HFF-Myc (cell line): ENCODE measurements at regions not wholly inside any gene's neighbourhood (a gene's known extent, or its start where the extent isn't known, plus 50 kb on each side); places are given as distances from the start of the nearest gene placed in this dataset.

ENCODE experiments used
- DNase-seq: peaks from one replicate; pipeline ENCODE4 v3.0.0-alpha.2; 2011; ENCODE audit warnings: low read depth; ENCODE audit errors: extremely low read depth
- H3K4me3 ChIP-seq: replicated peaks from 2 replicates; pipeline ENCODE4 v1.5.1; 2011; ENCODE audit warnings: low read depth, mild to moderate bottlenecking, control low read depth, low read length
- TF ChIP-seq, protein P1 (sequence below): IDR thresholded peaks from 2 replicates; pipeline ENCODE4 v1.5.1; 2012; ENCODE audit warnings: mild to moderate bottlenecking, low read depth, low read length, control low read depth; ENCODE audit errors: missing control alignments

DNA sequence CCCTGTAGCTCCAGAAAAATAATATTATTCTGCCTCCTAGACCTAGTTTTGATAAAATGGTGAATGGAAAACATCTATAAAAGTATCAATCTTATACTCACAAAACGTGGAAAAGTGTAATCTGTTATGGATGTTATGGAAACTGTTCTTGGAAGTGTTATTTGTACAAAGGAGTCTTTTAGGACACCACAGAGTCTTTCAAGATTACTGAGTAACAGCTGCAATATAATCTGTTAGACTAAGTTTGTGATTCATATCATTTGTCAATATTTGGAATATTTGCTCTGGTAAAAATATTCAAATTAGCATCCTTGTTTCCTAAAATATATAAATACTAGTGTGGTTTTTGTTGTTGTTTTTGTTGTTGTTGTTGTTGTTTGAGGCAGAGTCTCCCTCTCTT, 87.9 kb downstream of the RAD51AP2 start:
- TF ChIP-seq, protein P1, sequence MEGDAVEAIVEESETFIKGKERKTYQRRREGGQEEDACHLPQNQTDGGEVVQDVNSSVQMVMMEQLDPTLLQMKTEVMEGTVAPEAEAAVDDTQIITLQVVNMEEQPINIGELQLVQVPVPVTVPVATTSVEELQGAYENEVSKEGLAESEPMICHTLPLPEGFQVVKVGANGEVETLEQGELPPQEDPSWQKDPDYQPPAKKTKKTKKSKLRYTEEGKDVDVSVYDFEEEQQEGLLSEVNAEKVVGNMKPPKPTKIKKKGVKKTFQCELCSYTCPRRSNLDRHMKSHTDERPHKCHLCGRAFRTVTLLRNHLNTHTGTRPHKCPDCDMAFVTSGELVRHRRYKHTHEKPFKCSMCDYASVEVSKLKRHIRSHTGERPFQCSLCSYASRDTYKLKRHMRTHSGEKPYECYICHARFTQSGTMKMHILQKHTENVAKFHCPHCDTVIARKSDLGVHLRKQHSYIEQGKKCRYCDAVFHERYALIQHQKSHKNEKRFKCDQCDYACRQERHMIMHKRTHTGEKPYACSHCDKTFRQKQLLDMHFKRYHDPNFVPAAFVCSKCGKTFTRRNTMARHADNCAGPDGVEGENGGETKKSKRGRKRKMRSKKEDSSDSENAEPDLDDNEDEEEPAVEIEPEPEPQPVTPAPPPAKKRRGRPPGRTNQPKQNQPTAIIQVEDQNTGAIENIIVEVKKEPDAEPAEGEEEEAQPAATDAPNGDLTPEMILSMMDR: no peak
- H3K4me3 ChIP-seq: no peak overlapping the region
- no peak for DNase-seq

DNA sequence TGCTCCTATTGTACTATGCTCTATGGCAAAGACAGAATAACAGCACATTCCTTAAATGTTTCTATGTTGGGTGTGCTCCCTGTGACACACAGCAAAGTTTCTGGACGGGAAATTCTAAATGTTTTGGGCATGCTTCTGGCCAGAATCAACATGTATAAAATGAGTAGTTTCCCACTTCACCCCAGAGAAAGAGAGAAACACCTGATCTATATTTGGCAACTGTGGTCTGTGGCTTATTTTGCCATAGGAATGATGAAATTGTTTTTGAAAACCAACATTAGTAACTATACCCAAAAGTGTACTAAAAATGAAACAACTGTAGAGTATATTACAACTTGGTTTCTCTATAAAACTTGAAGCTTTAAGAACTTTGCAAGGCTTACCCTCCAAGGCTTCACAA, 89.1 kb downstream of the RAD51AP2 start:
- DNase-seq: no peak
- no peak overlapping the region for H3K4me3 ChIP-seq
- TF ChIP-seq, protein P1: no peak

DNA sequence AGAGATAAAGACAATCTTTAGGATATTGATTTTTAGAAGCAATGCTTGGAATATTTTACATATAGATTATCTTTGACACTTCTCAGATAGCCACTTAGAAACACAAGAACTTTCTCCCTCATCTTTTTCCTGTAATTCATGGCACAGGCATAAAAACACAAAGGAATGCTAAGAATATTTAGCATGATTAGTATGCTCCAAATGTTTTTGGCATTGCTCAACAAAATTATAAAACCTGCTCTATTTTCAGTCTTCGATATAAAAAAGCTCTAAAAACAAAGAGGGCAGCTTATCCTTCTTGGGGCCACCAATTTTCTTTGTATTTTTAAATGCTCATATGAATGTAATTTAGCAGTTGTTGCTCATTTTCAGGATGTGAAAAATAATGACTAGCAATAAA, 90.8 kb downstream of the RAD51AP2 start:
- DNase-seq: no peak
- TF ChIP-seq, protein P1: no peak

DNA sequence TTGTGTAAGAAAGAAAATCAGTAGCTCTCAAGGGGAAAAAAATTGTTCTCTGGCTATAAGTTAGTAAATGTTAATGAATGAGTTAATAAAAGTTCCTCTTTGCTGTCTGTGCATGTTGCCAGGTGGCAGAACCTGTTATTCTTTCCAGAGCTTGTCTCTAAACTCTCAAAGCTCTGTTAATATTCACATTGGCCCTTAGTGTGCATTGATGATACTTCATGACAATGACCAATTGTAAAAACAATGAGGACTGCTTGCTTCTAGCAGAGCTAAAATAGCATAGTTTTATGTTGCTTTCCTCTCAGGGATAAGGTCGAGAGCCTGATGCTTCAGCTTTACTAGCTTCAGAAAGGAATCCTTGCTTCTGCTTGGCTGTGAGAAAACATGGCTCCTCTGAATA, 91.5 kb downstream of the RAD51AP2 start:
- TF ChIP-seq, protein P1: no peak
- H3K4me3 ChIP-seq: no peak overlapping the region
- no peak for DNase-seq

More for the DNA sequence above, 90.8 kb downstream of the RAD51AP2 start:
- no peak overlapping the region for H3K4me3 ChIP-seq

DNA sequence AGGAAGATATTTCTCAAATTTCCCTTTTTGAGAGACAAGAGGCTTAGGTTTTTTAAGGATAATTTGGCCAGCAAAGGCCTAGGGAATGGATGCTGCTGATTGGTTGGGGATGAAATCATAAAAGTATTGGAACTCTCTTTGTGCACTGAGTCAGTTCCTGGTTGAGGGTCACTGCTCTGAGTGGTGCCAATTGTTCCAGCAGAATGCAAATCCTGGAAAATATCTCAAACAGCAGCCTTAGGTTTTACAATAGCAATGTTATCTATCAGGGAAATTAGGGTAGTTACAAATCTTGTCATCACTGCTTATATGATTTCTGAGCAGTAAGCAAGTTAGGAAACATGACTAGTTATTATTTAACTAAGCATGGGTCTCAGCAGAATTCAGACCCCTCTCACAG, 96.2 kb downstream of the RAD51AP2 start:
- DNase-seq: no peak
- TF ChIP-seq, protein P1: no peak
- H3K4me3 ChIP-seq: no peak overlapping the region

DNA sequence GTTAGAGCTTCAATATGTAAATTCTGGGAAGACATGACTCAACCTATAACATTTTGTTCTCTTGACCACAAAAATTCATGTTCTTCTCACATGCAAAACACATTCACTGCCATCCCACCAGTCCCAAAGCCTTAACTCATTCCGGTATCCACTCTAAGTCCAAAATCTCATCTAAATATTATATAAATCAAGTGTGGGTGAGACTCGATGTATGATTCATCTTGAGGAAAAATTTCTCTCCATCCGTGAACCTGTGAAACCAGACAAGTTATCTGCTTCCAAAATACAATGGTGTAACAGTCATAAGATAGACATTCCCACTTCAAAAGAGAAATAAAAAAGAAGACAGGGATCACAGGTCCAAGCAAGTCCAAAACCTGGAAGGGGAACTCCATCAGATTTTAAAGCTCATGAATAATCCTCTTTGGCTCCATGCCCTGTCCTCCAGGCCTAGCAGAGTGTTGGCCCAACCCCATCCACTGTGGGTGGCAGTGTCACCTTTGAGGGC, 101.3 kb downstream of the RAD51AP2 start:
- no peak overlapping the region for H3K4me3 ChIP-seq
- no peak for DNase-seq
- TF ChIP-seq, protein P1: no peak

DNA sequence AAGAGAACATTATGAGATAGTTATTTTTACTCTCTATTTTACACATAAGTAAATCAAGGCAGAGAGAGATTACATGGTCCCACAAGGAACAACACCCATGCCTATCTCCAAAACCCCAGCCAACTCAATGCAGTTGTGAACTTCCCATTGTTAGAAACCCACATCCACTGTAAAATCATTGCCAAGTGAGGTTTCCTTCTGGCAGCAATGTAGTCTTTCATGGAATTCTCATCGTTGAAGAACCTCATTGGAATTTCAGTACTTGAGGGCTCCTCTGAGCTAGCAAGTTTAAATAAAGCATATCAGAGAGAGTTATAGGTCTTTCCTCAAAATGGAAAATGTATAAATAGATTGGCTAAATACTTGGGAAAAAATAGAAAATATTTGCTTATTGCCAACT, 105.2 kb downstream of the RAD51AP2 start:
- no peak overlapping the region for H3K4me3 ChIP-seq
- DNase-seq: no peak
- TF ChIP-seq, protein P1: no peak
